AG04450 (cell line): ENCODE measurements at regions not wholly inside any gene's neighbourhood (a gene's known extent, or its start where the extent isn't known, plus 50 kb on each side); places are given as distances from the start of the nearest gene placed in this dataset.

Experiments used
- CTCF ChIA-PET: fragments of 300-600, 350-600 bp; formaldehyde crosslinking; extraction: SDS; loops from one replicate; lab custom pipeline; 2022; ENCODE audit warnings: antibody characterized with exemption, inconsistent platforms; lab: Charles Lee
- POLR2A ChIA-PET: fragments of 350-600 bp; formaldehyde crosslinking; extraction: SDS; loops from one replicate; lab custom pipeline; 2021; ENCODE audit warnings: antibody characterized with exemption, inconsistent platforms; lab: Yijun Ruan, JAX
- DNase-seq: peaks from one replicate; pipeline ENCODE4 v3.0.0-alpha.2; 2011; ENCODE audit warnings: low read depth, low spot score
- H3K27ac ChIP-seq: one replicate; pipeline ENCODE4 v1.5.1; 2012; ENCODE audit warnings: low read depth, low read length, control low read depth
- H3K27me3 ChIP-seq: one replicate; pipeline ENCODE4 v1.6.0; 2012; ENCODE audit warnings: low read length; ENCODE audit not compliant: control insufficient read depth, insufficient read depth
- H3K4me3 ChIP-seq: 2 replicates; pipeline ENCODE4 v1.5.1; 2011; ENCODE audit warnings: mild to moderate bottlenecking, low read depth, low read length, control low read depth
- H3K9me3 ChIP-seq: 2 replicates; pipeline ENCODE4 v1.5.1; 2012; ENCODE audit warnings: low read length; ENCODE audit not compliant: control insufficient read depth, insufficient read depth
- CTCF ChIP-seq: IDR thresholded peaks from 2 replicates; pipeline ENCODE4 v1.5.1; 2011; ENCODE audit warnings: low read depth, low read length, control low read depth, inconsistent platforms

- no peak overlapping the region for H3K4me3 ChIP-seq
- ChIA-PET CTCF (no interaction called here), POLR2A (no interaction called here)
- no peaks in the 10 kb centered on the region for H3K27me3 ChIP-seq
- H3K27ac ChIP-seq, result no peak overlapping the region
- DNase-seq, result no peak
- TF ChIP-seq CTCF, result no peak
- H3K9me3 ChIP-seq, result no peaks in the 10 kb centered on the region
Measured at GRCh38 chr10:64518456-64518855, 997.3 kb downstream of the REEP3 start.

- Histone ChIP-seq H3K27me3 (no peaks in the 10 kb centered on the region), H3K27ac (no peak overlapping the region), H3K4me3 (no peak overlapping the region), H3K9me3 (no peaks in the 10 kb centered on the region)
- DNase-seq, result no peak
- no peak for TF ChIP-seq CTCF
- POLR2A ChIA-PET, result no interaction called here
- CTCF ChIA-PET, result no interaction called here
Measured at GRCh38 chr10:64519427-64519826, 998.2 kb downstream of the REEP3 start.

GRCh38 chr10:64519831-64520230 lies 998.6 kb downstream of the REEP3 start:
- ChIA-PET POLR2A (no interaction called here), CTCF (no interaction called here)
- no peak for TF ChIP-seq CTCF
- no peaks in the 10 kb centered on the region for H3K27me3 ChIP-seq
- no peak overlapping the region for H3K4me3 ChIP-seq
- no peak for DNase-seq
- H3K9me3 ChIP-seq, result no peaks in the 10 kb centered on the region
- no peak overlapping the region for H3K27ac ChIP-seq

- H3K27me3 ChIP-seq, result no peaks in the 10 kb centered on the region
- no peak overlapping the region for H3K4me3 ChIP-seq
- H3K27ac ChIP-seq, result no peak overlapping the region
- ChIA-PET CTCF (no interaction called here), POLR2A (no interaction called here)
- DNase-seq, result no peak
- no peaks in the 10 kb centered on the region for H3K9me3 ChIP-seq
- TF ChIP-seq CTCF, result no peak
Measured at GRCh38 chr10:64523065-64523759, 1002.0 kb downstream of the REEP3 start.

GRCh38 chr10:64528294-64529002 lies 1007.2 kb downstream of the REEP3 start:
- no peak for TF ChIP-seq CTCF
- H3K9me3 ChIP-seq, result no peaks in the 10 kb centered on the region
- CTCF ChIA-PET, result no interaction called here
- POLR2A ChIA-PET, result no interaction called here
- H3K27ac ChIP-seq, result no peak overlapping the region
- no peaks in the 10 kb centered on the region for H3K27me3 ChIP-seq
- no peak overlapping the region for H3K4me3 ChIP-seq
- DNase-seq, result no peak
